ENCODE measurements at regions not wholly inside any gene's neighbourhood (a gene's known extent, or its start where the extent isn't known, plus 50 kb on each side); places are given as distances from the start of the nearest gene placed in this dataset.

- TF ChIP-seq POLR2AphosphoS5 (IDR thresholded peaks at IDR 0.05; ENCODE audit: low read depth, low read length) (no peak), POLR2A (IDR thresholded peaks at IDR 0.05; ENCODE audit: low read depth, low read length) (no peak)
These were observed 107.4 kb upstream of the ABCB5 start for GRCh38 chr7:20508109-20508508.
